IMR-90 (cell line): ENCODE measurements at regions not wholly inside any gene's neighbourhood (a gene's known extent, or its start where the extent isn't known, plus 50 kb on each side); places are given as distances from the start of the nearest gene placed in this dataset.
A peak's percentile ranks its signal among the peaks of the same experiment; 100 is the strongest.

ENCODE experiments used
- ATAC-seq: fragments of 200-7000 bp; cut with Tn5 transposase; 2 replicates; pipeline ENCODE4 v1.9.1; 2020; ENCODE audit warnings: low read depth, mild to moderate bottlenecking, moderate library complexity
- BruUV-seq: library from RNA; stranded (reverse); fragments of 400-500 nt; replicated peaks from 2 replicates; lab custom pipeline; 2021; lab: Mats Ljungman, UMichigan
- CTCF ChIA-PET: fragments of 300-600 bp; formaldehyde crosslinking; extraction: SDS; loops from one replicate; lab custom pipeline; 2021; ENCODE audit warnings: antibody characterized with exemption; lab: Yijun Ruan, JAX
- POLR2A ChIA-PET: fragments of 300-600 bp; sonication (Branson Sonifier 250); formaldehyde crosslinking; loops from one replicate; lab custom pipeline; 2022; ENCODE audit warnings: antibody characterized with exemption; ENCODE audit not compliant: unreplicated experiment; lab: Charles Lee
- DNase-seq: peaks from one replicate; pipeline ENCODE4 v3.0.0; 2013
- H2AFZ ChIP-seq: replicated peaks from 2 replicates; pipeline ENCODE3; 2013; ENCODE audit warnings: low read length, mild to moderate bottlenecking; ENCODE audit not compliant: poor library complexity
- H2AK5ac ChIP-seq: 2 replicates; pipeline ENCODE4 v1.6.1; 2013; ENCODE audit warnings: low read depth, low read length, inconsistent platforms
- H2AK9ac ChIP-seq: replicated peaks from 2 replicates; pipeline ENCODE3; 2013; ENCODE audit warnings: mild to moderate bottlenecking, low read depth, low read length, moderate library complexity; ENCODE audit not compliant: poor library complexity
- H2BK120ac ChIP-seq: 2 replicates; pipeline ENCODE4 v1.6.1; 2013; ENCODE audit warnings: low read depth, low read length, inconsistent platforms
- H2BK15ac ChIP-seq: 3 replicates; pipeline ENCODE4 v1.6.1; 2013; ENCODE audit warnings: low read depth, low read length, inconsistent platforms
- H2BK20ac ChIP-seq: 2 replicates; pipeline ENCODE4 v1.6.1; 2013; ENCODE audit warnings: low read depth, mild to moderate bottlenecking, inconsistent platforms, low read length, moderate library complexity
- H2BK5ac ChIP-seq: 2 replicates; pipeline ENCODE4 v1.6.1; 2013; ENCODE audit warnings: mild to moderate bottlenecking, low read depth, low read length, inconsistent platforms; ENCODE audit not compliant: poor library complexity, severe bottlenecking
- H3K14ac ChIP-seq: replicated peaks from 2 replicates; pipeline ENCODE4 v1.6.1; 2013; ENCODE audit warnings: low read depth, low read length, inconsistent platforms
- H3K18ac ChIP-seq: 2 replicates; pipeline ENCODE4 v1.6.1; 2013; ENCODE audit warnings: low read depth, low read length, control low read depth
- H3K23ac ChIP-seq: 2 replicates; pipeline ENCODE4 v1.6.1; 2013; ENCODE audit warnings: low read depth, low read length, inconsistent platforms
- H3K27ac ChIP-seq: 2 replicates; pipeline ENCODE4 v1.5.1; 2013; ENCODE audit warnings: mild to moderate bottlenecking, control low read depth, low read length; ENCODE audit not compliant: insufficient read depth
- H3K27me3 ChIP-seq: 2 replicates; pipeline ENCODE4 v1.6.1; 2013; ENCODE audit warnings: low read length; ENCODE audit not compliant: control insufficient read depth, insufficient read depth
- H3K36me3 ChIP-seq: 2 replicates; pipeline ENCODE4 v1.6.1; 2013; ENCODE audit warnings: low read length, mixed read lengths; ENCODE audit not compliant: control insufficient read depth, insufficient read depth
- H3K4ac ChIP-seq: 2 replicates; pipeline ENCODE4 v1.6.1; 2013; ENCODE audit warnings: low read depth, low read length, inconsistent platforms
- H3K4me1 ChIP-seq: 2 replicates; pipeline ENCODE4 v1.6.1; 2013; ENCODE audit warnings: low read length, mixed read lengths; ENCODE audit not compliant: control insufficient read depth, insufficient read depth
- H3K4me2 ChIP-seq: 2 replicates; pipeline ENCODE4 v1.6.1; 2013; ENCODE audit warnings: low read depth, mild to moderate bottlenecking, control low read depth, low read length, moderate library complexity
- H3K4me3 ChIP-seq: 2 replicates; pipeline ENCODE4 v1.5.1; 2013; ENCODE audit warnings: low read depth, mild to moderate bottlenecking, control low read depth, low read length, moderate library complexity; ENCODE audit not compliant: insufficient read depth
- H3K56ac ChIP-seq: 2 replicates; pipeline ENCODE4 v1.6.1; 2013; ENCODE audit warnings: low read length, inconsistent platforms; ENCODE audit not compliant: insufficient read depth; ENCODE audit errors: extremely low read depth
- H3K79me1 ChIP-seq, 2 experiments: 2 replicates each; pipeline ENCODE4 v1.6.1; 2013; ENCODE audit warnings: low read length in 2 of 2, inconsistent platforms in 1 of 2, low read depth in 1 of 2
- H3K9ac ChIP-seq: 2 replicates; pipeline ENCODE4 v1.6.1; 2013; ENCODE audit warnings: low read depth, low read length, control low read depth
- H3K9me1 ChIP-seq: 2 replicates; pipeline ENCODE4 v1.6.1; 2013; ENCODE audit warnings: low read length, inconsistent platforms; ENCODE audit not compliant: insufficient read depth
- H3K9me3 ChIP-seq: 2 replicates; pipeline ENCODE4 v1.6.1; 2013; ENCODE audit warnings: low read length; ENCODE audit not compliant: control insufficient read depth, insufficient read depth
- H4K20me1 ChIP-seq: 2 replicates; pipeline ENCODE4 v1.6.1; 2013; ENCODE audit warnings: low read length, inconsistent platforms; ENCODE audit not compliant: insufficient read depth
- H4K5ac ChIP-seq: 2 replicates; pipeline ENCODE4 v1.6.1; 2013; ENCODE audit warnings: mild to moderate bottlenecking, low read depth, low read length, control low read depth
- H4K8ac ChIP-seq, 2 experiments: 2 replicates each; pipeline ENCODE4 v1.6.1; 2013; ENCODE audit warnings: low read depth in 2 of 2, low read length in 2 of 2, control low read depth in 1 of 2, inconsistent platforms in 1 of 2
- H4K91ac ChIP-seq: 2 replicates; pipeline ENCODE4 v1.6.1; 2013; ENCODE audit warnings: low read depth, low read length, inconsistent platforms; ENCODE audit not compliant: insufficient read depth
- CEBPB ChIP-seq: IDR thresholded peaks from 2 replicates; pipeline ENCODE4 v1.6.1; 2012; ENCODE audit warnings: low read depth, low read length, improper control_type of control experiment
- CTCF ChIP-seq: conservative IDR thresholded peaks from 2 replicates; pipeline ENCODE4 v1.5.1; 2012; ENCODE audit warnings: mild to moderate bottlenecking, low read depth, low read length, improper control_type of control experiment
- MAZ ChIP-seq: IDR thresholded peaks from 2 replicates; pipeline ENCODE4 v1.6.1; 2012; ENCODE audit warnings: low read depth, mild to moderate bottlenecking, low read length, improper control_type of control experiment, moderate library complexity, borderline replicate concordance
- POLR2A ChIP-seq: IDR thresholded peaks from 2 replicates; pipeline ENCODE4 v1.6.1; 2012; ENCODE audit warnings: mild to moderate bottlenecking, low read depth, low read length
- RAD21 ChIP-seq: IDR thresholded peaks from 2 replicates; pipeline ENCODE4 v1.6.1; 2012; ENCODE audit warnings: low read length, improper control_type of control experiment
- RCOR1 ChIP-seq: IDR thresholded peaks from 2 replicates; pipeline ENCODE4 v1.6.1; 2012; ENCODE audit warnings: mild to moderate bottlenecking, low read length, improper control_type of control experiment; ENCODE audit not compliant: insufficient replicate concordance
- SMC3 ChIP-seq: fragments of 150-350 bp; IDR thresholded peaks from 2 replicates; pipeline ENCODE4 v1.6.1; 2016; ENCODE audit warnings: low read depth, mild to moderate bottlenecking, antibody characterized with exemption, low read length, moderate library complexity
- WGBS, 2 experiments: methylation state at CpG; one replicate each; pipeline versions ENCODE4 v1.1.5 to v1.1.7; 2013; ENCODE audit warnings: missing lambda C conversion rate in 2 of 2; ENCODE audit not compliant: insufficient read length in 1 of 2; ENCODE audit errors: extremely low coverage in 2 of 2; 5-methylcytosine and 5-hydroxymethylcytosine counted together
- dilution Hi-C: fragments of 300-500 bp; cut with HindIII; formaldehyde crosslinking; loops from one replicate; pipeline ENCODE4 v1.14.3; 2018; ENCODE audit warnings: low sequenced_read_pairs; ENCODE audit not compliant: unreplicated experiment
- in situ Hi-C: fragments of 300-500 bp; cut with MboI; formaldehyde crosslinking; loops from 3 replicates; pipeline ENCODE4 v1.14.3; 2019; ENCODE audit warnings: low sequenced_read_pairs, inconsistent platforms, mixed read lengths
- intact Hi-C: fragments of 100-400 bp; cut with micrococcal nuclease; formaldehyde crosslinking; loops from 2 replicates; pipeline ENCODE4 v1.10.0; 2022

- Histone ChIP-seq H3K9ac (no peak overlapping the region), H2BK120ac (no peak overlapping the region), H4K8ac (no peak overlapping the region), H2BK15ac (no peak overlapping the region), H4K91ac (no peak overlapping the region), H4K20me1 (no peaks in the 10 kb centered on the region), H3K18ac (no peak overlapping the region), H2BK5ac (no peak overlapping the region), H2AK9ac (peak overlapping the region; percentile 76), H3K36me3 (no peaks in the 10 kb centered on the region), H3K4me1 (peaks cover 3% of the 10 kb centered on the region; the same call in 1 of the 2 replicates), H2BK20ac (no peak overlapping the region), H3K9me1 (no peaks in the 10 kb centered on the region), H3K4ac (no peak overlapping the region), H2AFZ (peak overlapping the region; percentile 87), H4K5ac (no peak overlapping the region), H3K79me1 (no peaks in the 10 kb centered on the region), H3K27me3 (peaks cover 60% of the 10 kb centered on the region), H3K27ac (no peak overlapping the region), H3K56ac (no peak overlapping the region), H3K9me3 (no peaks in the 10 kb centered on the region), H3K14ac (no peak overlapping the region), H3K23ac (no peak overlapping the region), H3K4me3 (peak overlapping the region; percentile 4; the same call in 1 of the 2 replicates), H3K4me2 (peak overlapping the region; percentile 70), H2AK5ac (no peak overlapping the region)
- peak; percentile 99 for ATAC-seq
- DNase-seq, result peak; percentile 59
- TF ChIP-seq SMC3 (peak; percentile 84), CEBPB (no peak), CTCF (peak; percentile 96), MAZ (peak; percentile 57; the same call in 1 of the 2 replicates), RCOR1 (no peak), POLR2A (peak; percentile 39; the same call in 1 of the 2 replicates), RAD21 (peak; percentile 99)
- POLR2A ChIA-PET, result no interaction called here
- CTCF ChIA-PET, result interaction anchor here (0.6 to 0.8 kb wide), 3 partner anchors 143 to 594 kb away, joined by 3 to 4 read pairs (median 3); no protein-coding TSS in a partner anchor
- WGBS, 2 experiments, result 3% methylated on average over 20 of the region's 50 CpGs; no CpG with 5 or more reads in 1 of the 2 experiments
- in situ Hi-C loops, result loop anchor here (10.0 kb wide), 1 partner anchor 536 kb away; no protein-coding TSS in a partner anchor
- intact Hi-C loops, result loop anchor here (1.0 to 2.0 kb wide), 3 partner anchors 90 to 538 kb away; no protein-coding TSS in a partner anchor
- dilution Hi-C loops, result no loop called here
- BruUV-seq, result no TSS peak
Measured at GRCh38 chr5:154610321-154611154, 132.5 kb upstream of the HAND1 start.
